GM12878 (cell line): ENCODE measurements at regions not wholly inside any gene's neighbourhood (a gene's known extent, or its start where the extent isn't known, plus 50 kb on each side); places are given as distances from the start of the nearest gene placed in this dataset.

ENCODE experiments used
- ATAC-seq: fragments of 200-7000 bp; cut with Tn5 transposase; 3 replicates; pipeline ENCODE4 v1.9.1; 2020; ENCODE audit warnings: mild to moderate bottlenecking, moderate library complexity
- BruUV-seq: library from RNA; stranded (reverse); fragments of 400-500 nt; replicated peaks from 2 replicates; lab custom pipeline; 2021; lab: Mats Ljungman, UMichigan
- CTCF ChIA-PET: fragments of 300-600 bp; sonication (Branson Sonifier 250); formaldehyde crosslinking; extraction: SDS; loops from one replicate; lab custom pipeline; 2021; ENCODE audit warnings: inconsistent platforms; lab: Yijun Ruan, JAX
- POLR2A ChIA-PET: fragments of 350-600 bp; formaldehyde crosslinking; extraction: SDS; loops from one replicate; lab custom pipeline; 2021; ENCODE audit warnings: inconsistent platforms; lab: Charles Lee
- RAD21 ChIA-PET: fragments of 300-600 bp; sonication (Branson Sonifier 250); formaldehyde crosslinking; loops from one replicate; lab custom pipeline; 2023; ENCODE audit warnings: antibody characterized with exemption; ENCODE audit not compliant: unreplicated experiment; lab: Charles Lee
- SMC1A ChIA-PET: fragments of 300-600 bp; sonication (Branson Sonifier 250); formaldehyde crosslinking; loops from one replicate; lab custom pipeline; 2023; ENCODE audit not compliant: unreplicated experiment, uncharacterized antibody; lab: Charles Lee
- DNase-seq: peaks from one replicate; pipeline ENCODE4 v3.0.0-alpha.2; 2011; ENCODE audit warnings: low read depth, low spot score
- FAIRE-seq: peaks from 3 replicates; lab custom pipeline; 2011; peaks lifted over from hg19 to GRCh38; lab: Jason Lieb, UNC
- H2AFZ ChIP-seq: 2 replicates; pipeline ENCODE4 v1.6.0; 2011; ENCODE audit warnings: low read depth, low read length, control low read depth; ENCODE audit not compliant: control insufficient read depth
- H3K27ac ChIP-seq: 2 replicates; pipeline ENCODE4 v1.5.1; 2011; ENCODE audit warnings: control low read depth; ENCODE audit not compliant: control insufficient read depth, insufficient read depth
- H3K27me3 ChIP-seq, 2 experiments: replicated peaks in 1 of 2; 2 replicates each; pipeline versions ENCODE4 v1.6.0 to v1.6.1; 2011; ENCODE audit warnings: low read length in 1 of 2; ENCODE audit not compliant: control insufficient read depth in 2 of 2, insufficient read depth in 2 of 2
- H3K36me3 ChIP-seq, 2 experiments: 2 replicates each; pipeline ENCODE4 v1.5.1; 2011; ENCODE audit warnings: low read length in 1 of 2; ENCODE audit not compliant: control insufficient read depth in 2 of 2, insufficient read depth in 2 of 2
- H3K4me1 ChIP-seq: 2 replicates; pipeline ENCODE4 v1.6.1; 2011; ENCODE audit warnings: mild to moderate bottlenecking, low read length, moderate library complexity, mixed read lengths; ENCODE audit not compliant: control insufficient read depth, insufficient read depth
- H3K4me2 ChIP-seq: 2 replicates; pipeline ENCODE4 v1.6.0; 2011; ENCODE audit warnings: control low read depth; ENCODE audit not compliant: control insufficient read depth, insufficient read depth
- H3K4me3 ChIP-seq: fragments of 200-600 bp; sonication (generic); 2 replicates; pipeline ENCODE4 v1.5.1; 2016
- H3K79me2 ChIP-seq: 2 replicates; pipeline ENCODE4 v1.6.0; 2011; ENCODE audit warnings: low read length; ENCODE audit not compliant: control insufficient read depth, insufficient read depth
- H3K9ac ChIP-seq: 2 replicates; pipeline ENCODE4 v1.8.0; 2011; ENCODE audit warnings: low read length, control low read depth, mixed read lengths; ENCODE audit not compliant: control insufficient read depth, insufficient read depth
- H3K9me3 ChIP-seq: replicated peaks from 3 replicates; pipeline ENCODE4 v1.5.1; 2011; ENCODE audit warnings: mild to moderate bottlenecking, low read length; ENCODE audit not compliant: control insufficient read depth, insufficient read depth
- H4K20me1 ChIP-seq: 2 replicates; pipeline ENCODE4 v1.6.0; 2011; ENCODE audit not compliant: control insufficient read depth, insufficient read depth
- KDM1A ChIP-seq: fragments of 200-600 bp; sonication (generic); IDR thresholded peaks from 2 replicates; pipeline ENCODE4 v1.6.1; 2016; ENCODE audit warnings: borderline replicate concordance
- LARP7 ChIP-seq: fragments of 450-650 bp; IDR thresholded peaks from 2 replicates; pipeline ENCODE4 v1.6.1; 2017; ENCODE audit warnings: mild to moderate bottlenecking
- MYC ChIP-seq: IDR thresholded peaks from 2 replicates; pipeline ENCODE4 v1.6.1; 2011; ENCODE audit warnings: mild to moderate bottlenecking, low read length, moderate library complexity, inconsistent platforms; ENCODE audit not compliant: insufficient read depth, insufficient replicate concordance, insufficient read length, severe bottlenecking
- NR2C2 ChIP-seq: IDR thresholded peaks from 2 replicates; pipeline ENCODE4 v1.6.1; 2011; ENCODE audit warnings: borderline replicate concordance, low read depth; ENCODE audit not compliant: control insufficient read depth, insufficient read length
- NR2F1 ChIP-seq: fragments of 450-650 bp; conservative IDR thresholded peaks from 2 replicates; pipeline ENCODE4 v1.6.1; 2017; ENCODE audit warnings: mild to moderate bottlenecking
- POLR2AphosphoS2 ChIP-seq: IDR thresholded peaks from 2 replicates; pipeline ENCODE4 v1.6.1; 2011; ENCODE audit warnings: low read depth, mild to moderate bottlenecking, low read length, improper control_type of control experiment, moderate library complexity
- RCOR1 ChIP-seq: conservative IDR thresholded peaks from 2 replicates; pipeline ENCODE4 v1.6.1; 2012; ENCODE audit warnings: low read depth, low read length, improper control_type of control experiment
- ZZZ3 ChIP-seq: IDR thresholded peaks from 2 replicates; pipeline ENCODE4 v1.6.1; 2011; ENCODE audit warnings: low read depth; ENCODE audit not compliant: control insufficient read depth, insufficient read length
- WGBS: methylation state at CpG from one replicate; pipeline ENCODE4 v1.1.6; 2016; ENCODE audit warnings: low lambda C conversion rate; ENCODE audit not compliant: insufficient replicate concordance, insufficient coverage; ENCODE audit errors: missing lambda C conversion rate; 5-methylcytosine and 5-hydroxymethylcytosine counted together
- in situ Hi-C: fragments of 300-500 bp; cut with MboI; formaldehyde crosslinking; loops from 9 replicates; pipeline ENCODE4 v1.14.3; 2018; ENCODE audit warnings: mixed read lengths
- intact Hi-C: fragments of 100-400 bp; cut with micrococcal nuclease; formaldehyde crosslinking; loops from one replicate; pipeline ENCODE4 v1.14.2; 2022; ENCODE audit not compliant: unreplicated experiment
- TF ChIP-seq, protein P1 (sequence below): fragments of 450-650 bp; IDR thresholded peaks from 2 replicates; pipeline ENCODE4 v1.6.1; 2018; ENCODE audit warnings: mild to moderate bottlenecking, low read depth, moderate library complexity; ENCODE audit not compliant: partially characterized antibody
- TF ChIP-seq, protein P2 (sequence below): fragments of 450-650 bp; IDR thresholded peaks from 2 replicates; pipeline ENCODE4 v1.6.1; 2017; ENCODE audit warnings: borderline replicate concordance
- TF ChIP-seq, protein P3 (sequence below): fragments of 450-650 bp; formaldehyde crosslinking; IDR thresholded peaks from 2 replicates; pipeline ENCODE4 v1.4.0; 2020; ENCODE audit warnings: mild to moderate bottlenecking, moderate library complexity

DNA sequence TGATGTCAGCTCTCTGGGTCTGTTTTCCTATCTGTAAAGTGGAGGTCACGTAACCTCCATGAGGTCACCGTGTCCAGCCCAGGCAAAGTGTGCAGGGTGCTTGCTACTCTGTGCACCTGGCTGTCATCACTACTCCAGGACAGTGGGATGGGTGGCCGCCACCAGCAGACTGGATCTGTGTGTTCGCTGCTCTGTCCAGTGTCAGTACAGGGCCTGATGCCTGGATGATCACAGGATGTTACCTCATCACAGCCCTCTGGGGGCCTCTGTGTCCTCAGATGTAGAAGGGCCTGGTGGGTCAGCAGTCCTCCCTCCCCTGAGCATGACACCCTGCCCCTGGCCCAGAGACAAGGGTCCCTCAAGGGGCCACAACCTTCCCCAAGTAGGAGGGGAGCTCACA, 80.0 kb downstream of the KCNJ18 start:
- 23% methylated on average over 4 of the region's 4 CpGs for WGBS
- no peaks in the 10 kb centered on the region for H3K79me2 ChIP-seq
- no peak overlapping the region for H2AFZ ChIP-seq
- POLR2A ChIA-PET: no interaction called here
- TF ChIP-seq NR2F1 (no peak), MYC (no peak), LARP7 (no peak), POLR2AphosphoS2 (no peak), RCOR1 (no peak), NR2C2 (no peak), ZZZ3 (no peak), KDM1A (no peak)
- TF ChIP-seq, protein P1, sequence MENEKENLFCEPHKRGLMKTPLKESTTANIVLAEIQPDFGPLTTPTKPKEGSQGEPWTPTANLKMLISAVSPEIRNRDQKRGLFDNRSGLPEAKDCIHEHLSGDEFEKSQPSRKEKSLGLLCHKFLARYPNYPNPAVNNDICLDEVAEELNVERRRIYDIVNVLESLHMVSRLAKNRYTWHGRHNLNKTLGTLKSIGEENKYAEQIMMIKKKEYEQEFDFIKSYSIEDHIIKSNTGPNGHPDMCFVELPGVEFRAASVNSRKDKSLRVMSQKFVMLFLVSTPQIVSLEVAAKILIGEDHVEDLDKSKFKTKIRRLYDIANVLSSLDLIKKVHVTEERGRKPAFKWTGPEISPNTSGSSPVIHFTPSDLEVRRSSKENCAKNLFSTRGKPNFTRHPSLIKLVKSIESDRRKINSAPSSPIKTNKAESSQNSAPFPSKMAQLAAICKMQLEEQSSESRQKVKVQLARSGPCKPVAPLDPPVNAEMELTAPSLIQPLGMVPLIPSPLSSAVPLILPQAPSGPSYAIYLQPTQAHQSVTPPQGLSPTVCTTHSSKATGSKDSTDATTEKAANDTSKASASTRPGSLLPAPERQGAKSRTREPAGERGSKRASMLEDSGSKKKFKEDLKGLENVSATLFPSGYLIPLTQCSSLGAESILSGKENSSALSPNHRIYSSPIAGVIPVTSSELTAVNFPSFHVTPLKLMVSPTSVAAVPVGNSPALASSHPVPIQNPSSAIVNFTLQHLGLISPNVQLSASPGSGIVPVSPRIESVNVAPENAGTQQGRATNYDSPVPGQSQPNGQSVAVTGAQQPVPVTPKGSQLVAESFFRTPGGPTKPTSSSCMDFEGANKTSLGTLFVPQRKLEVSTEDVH: no peak
- TF ChIP-seq, protein P2, sequence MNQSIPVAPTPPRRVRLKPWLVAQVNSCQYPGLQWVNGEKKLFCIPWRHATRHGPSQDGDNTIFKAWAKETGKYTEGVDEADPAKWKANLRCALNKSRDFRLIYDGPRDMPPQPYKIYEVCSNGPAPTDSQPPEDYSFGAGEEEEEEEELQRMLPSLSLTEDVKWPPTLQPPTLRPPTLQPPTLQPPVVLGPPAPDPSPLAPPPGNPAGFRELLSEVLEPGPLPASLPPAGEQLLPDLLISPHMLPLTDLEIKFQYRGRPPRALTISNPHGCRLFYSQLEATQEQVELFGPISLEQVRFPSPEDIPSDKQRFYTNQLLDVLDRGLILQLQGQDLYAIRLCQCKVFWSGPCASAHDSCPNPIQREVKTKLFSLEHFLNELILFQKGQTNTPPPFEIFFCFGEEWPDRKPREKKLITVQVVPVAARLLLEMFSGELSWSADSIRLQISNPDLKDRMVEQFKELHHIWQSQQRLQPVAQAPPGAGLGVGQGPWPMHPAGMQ: no peak
- TF ChIP-seq, protein P3, sequence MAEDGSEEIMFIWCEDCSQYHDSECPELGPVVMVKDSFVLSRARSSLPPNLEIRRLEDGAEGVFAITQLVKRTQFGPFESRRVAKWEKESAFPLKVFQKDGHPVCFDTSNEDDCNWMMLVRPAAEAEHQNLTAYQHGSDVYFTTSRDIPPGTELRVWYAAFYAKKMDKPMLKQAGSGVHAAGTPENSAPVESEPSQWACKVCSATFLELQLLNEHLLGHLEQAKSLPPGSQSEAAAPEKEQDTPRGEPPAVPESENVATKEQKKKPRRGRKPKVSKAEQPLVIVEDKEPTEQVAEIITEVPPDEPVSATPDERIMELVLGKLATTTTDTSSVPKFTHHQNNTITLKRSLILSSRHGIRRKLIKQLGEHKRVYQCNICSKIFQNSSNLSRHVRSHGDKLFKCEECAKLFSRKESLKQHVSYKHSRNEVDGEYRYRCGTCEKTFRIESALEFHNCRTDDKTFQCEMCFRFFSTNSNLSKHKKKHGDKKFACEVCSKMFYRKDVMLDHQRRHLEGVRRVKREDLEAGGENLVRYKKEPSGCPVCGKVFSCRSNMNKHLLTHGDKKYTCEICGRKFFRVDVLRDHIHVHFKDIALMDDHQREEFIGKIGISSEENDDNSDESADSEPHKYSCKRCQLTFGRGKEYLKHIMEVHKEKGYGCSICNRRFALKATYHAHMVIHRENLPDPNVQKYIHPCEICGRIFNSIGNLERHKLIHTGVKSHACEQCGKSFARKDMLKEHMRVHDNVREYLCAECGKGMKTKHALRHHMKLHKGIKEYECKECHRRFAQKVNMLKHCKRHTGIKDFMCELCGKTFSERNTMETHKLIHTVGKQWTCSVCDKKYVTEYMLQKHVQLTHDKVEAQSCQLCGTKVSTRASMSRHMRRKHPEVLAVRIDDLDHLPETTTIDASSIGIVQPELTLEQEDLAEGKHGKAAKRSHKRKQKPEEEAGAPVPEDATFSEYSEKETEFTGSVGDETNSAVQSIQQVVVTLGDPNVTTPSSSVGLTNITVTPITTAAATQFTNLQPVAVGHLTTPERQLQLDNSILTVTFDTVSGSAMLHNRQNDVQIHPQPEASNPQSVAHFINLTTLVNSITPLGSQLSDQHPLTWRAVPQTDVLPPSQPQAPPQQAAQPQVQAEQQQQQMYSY: no peak
- TF ChIP-seq, all 136 proteins: peak for 0
- Histone ChIP-seq H3K4me1 (no peaks in the 10 kb centered on the region), H3K9me3 (no peaks in the 10 kb centered on the region; the same call in 2 of the 3 replicates), H3K9ac (no peak overlapping the region), H4K20me1 (no peaks in the 10 kb centered on the region), H3K27ac (no peak overlapping the region), H3K36me3 (no peaks in the 10 kb centered on the region), H3K4me2 (no peak overlapping the region), H3K4me3 (no peak overlapping the region), H3K27me3 (no peaks in the 10 kb centered on the region)
- BruUV-seq: no TSS peak
- DNase-seq: no peak
- no peak for ATAC-seq
- ChIA-PET SMC1A (no interaction called here), RAD21 (no interaction called here), CTCF (no interaction called here)
- in situ Hi-C loops: loop anchor here (25.0 kb wide), 1 partner anchor 110 kb away; no protein-coding TSS in a partner anchor
- FAIRE-seq: no peak
- intact Hi-C loops: no loop called here
